SU-DHL-6 (cell line): ENCODE measurements at regions not wholly inside any gene's neighbourhood (a gene's known extent, or its start where the extent isn't known, plus 50 kb on each side); places are given as distances from the start of the nearest gene placed in this dataset.
"Not testable (repeated sequence)": the region's sequence is repeated elsewhere in the genome, so short reads cannot be mapped to it uniquely, and the experiment has no call there.

ENCODE experiments used
- H2AFZ ChIP-seq: fragments of 200-600 bp; sonication (generic); 2 replicates; pipeline ENCODE4 v1.6.1; 2014; ENCODE audit warnings: low read depth, mild to moderate bottlenecking, moderate library complexity, mixed read lengths, antibody characterized with exemption, low read length; ENCODE audit not compliant: severe bottlenecking
- H3F3A ChIP-seq: fragments of 200-600 bp; shearing (Covaris generic); 2 replicates; pipeline ENCODE4 v1.6.0; 2016; ENCODE audit warnings: antibody characterized with exemption, mild to moderate bottlenecking; ENCODE audit not compliant: insufficient read depth
- H3K27ac ChIP-seq: fragments of 200-600 bp; sonication (generic); 2 replicates; pipeline ENCODE4 v1.5.1; 2016; ENCODE audit warnings: low read depth, mild to moderate bottlenecking, low read length, moderate library complexity, mixed read lengths
- H3K27me3 ChIP-seq: fragments of 200-600 bp; sonication (generic), shearing (Covaris generic); 2 replicates; pipeline ENCODE4 v1.6.0; 2014; ENCODE audit warnings: mild to moderate bottlenecking, low read length
- H3K36me3 ChIP-seq: fragments of 200-600 bp; sonication (generic); 2 replicates; pipeline ENCODE4 v1.6.1; 2014; ENCODE audit warnings: mild to moderate bottlenecking, low read length, mixed read lengths
- H3K4me2 ChIP-seq: fragments of 300-600, 200-600 bp; shearing (Covaris generic), sonication (generic); 2 replicates; pipeline ENCODE4 v1.6.0; 2014; ENCODE audit warnings: low read length, low read depth, mild to moderate bottlenecking; ENCODE audit not compliant: poor library complexity, severe bottlenecking
- H3K4me3 ChIP-seq: fragments of 200-600 bp; sonication (generic); 2 replicates; pipeline ENCODE4 v1.5.1; 2014; ENCODE audit warnings: antibody characterized with exemption, low read length, mild to moderate bottlenecking, mixed read lengths; ENCODE audit not compliant: insufficient read depth, poor library complexity, severe bottlenecking
- H3K79me2 ChIP-seq: fragments of 200-600 bp; sonication (generic); 2 replicates; pipeline ENCODE4 v1.6.1; 2014; ENCODE audit warnings: mild to moderate bottlenecking, low read length, moderate library complexity; ENCODE audit not compliant: insufficient read depth
- H3K9ac ChIP-seq: fragments of 200-600 bp; sonication (generic); 2 replicates; pipeline ENCODE4 v1.7.0; 2014; ENCODE audit warnings: mild to moderate bottlenecking, low read length
- H3K9me2 ChIP-seq: fragments of 200-600 bp; sonication (generic); replicated peaks from 2 replicates; pipeline ENCODE4 v1.6.1; 2014; ENCODE audit warnings: low read length; ENCODE audit not compliant: insufficient read depth
- H3K9me3 ChIP-seq: fragments of 200-600 bp; sonication (generic); 2 replicates; pipeline ENCODE4 v1.6.1; 2014; ENCODE audit warnings: low read length, mixed read lengths; ENCODE audit not compliant: insufficient read depth
- H4K20me1 ChIP-seq: fragments of 200-600 bp; sonication (generic); 2 replicates; pipeline ENCODE4 v1.6.1; 2014; ENCODE audit warnings: low read depth, mild to moderate bottlenecking, antibody characterized with exemption, low read length, moderate library complexity, mixed read lengths
- EZH2phosphoT487 ChIP-seq: fragments of 200-600 bp; sonication (generic), shearing (Covaris generic); conservative IDR thresholded peaks from 2 replicates; pipeline ENCODE4 v1.6.1; 2018; ENCODE audit warnings: mild to moderate bottlenecking, antibody characterized with exemption, low read length, moderate library complexity, mixed read lengths
- TF ChIP-seq, protein P1 (sequence below): fragments of 200-600 bp; sonication (generic); IDR thresholded peaks from one replicate; pipeline ENCODE4 v1.5.1; 2017; ENCODE audit warnings: antibody characterized with exemption, mild to moderate bottlenecking, low read length, moderate library complexity; ENCODE audit not compliant: insufficient read depth, poor library complexity, severe bottlenecking

DNA sequence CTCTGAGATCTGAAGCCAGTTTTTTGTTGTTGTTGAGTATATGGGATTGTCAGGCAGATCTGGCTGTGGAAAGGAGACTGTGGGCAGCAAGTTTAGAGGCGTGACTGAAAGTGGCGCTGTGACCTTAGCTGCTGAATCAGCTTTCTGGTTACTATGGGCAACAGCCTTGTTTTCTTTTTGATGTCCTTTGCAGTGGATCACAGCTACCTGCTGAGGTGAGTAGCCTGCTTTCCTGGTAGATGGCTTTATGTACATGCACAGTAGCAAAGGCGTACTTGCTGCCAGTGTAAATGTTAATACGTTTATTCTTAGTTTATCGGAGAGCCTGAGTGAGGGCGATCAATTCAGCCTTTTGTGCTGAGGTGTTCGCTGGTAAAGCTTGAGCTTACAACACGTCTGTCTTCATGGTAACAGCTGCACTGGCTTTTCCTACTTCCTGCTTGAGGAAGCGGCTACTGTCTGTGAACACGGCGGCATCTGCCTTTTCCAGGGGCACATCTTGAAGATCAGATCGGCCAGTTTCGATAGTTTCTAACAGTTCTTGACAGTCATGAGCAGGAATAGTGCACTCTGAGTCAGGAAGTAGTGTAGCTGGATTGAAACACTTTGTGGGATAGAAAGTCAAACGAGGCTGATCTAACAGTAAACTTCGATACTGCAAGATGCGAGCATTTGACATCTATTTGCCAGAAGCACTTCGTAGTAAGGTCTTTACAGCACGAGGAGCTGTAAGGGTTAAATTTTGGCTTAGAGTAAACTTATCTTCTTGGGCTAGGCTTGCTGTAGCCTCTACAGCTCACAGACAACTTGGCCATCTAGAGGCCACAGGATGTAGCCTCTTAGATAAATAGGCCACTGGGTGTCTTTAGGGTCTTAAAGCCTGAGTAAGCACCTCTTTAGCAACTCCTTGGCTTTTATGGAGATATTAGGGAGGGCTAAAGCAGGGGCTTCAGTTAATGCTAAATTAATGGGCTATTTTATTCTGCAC is 161.1 kb upstream of the FRG2C start:
- H3K27ac ChIP-seq, H3K9ac ChIP-seq, H3K4me3 ChIP-seq, H2AFZ ChIP-seq, H3K4me2 ChIP-seq, H3F3A ChIP-seq, H3K36me3 ChIP-seq, H4K20me1 ChIP-seq, H3K27me3 ChIP-seq, H3K9me2 ChIP-seq, H3K9me3 ChIP-seq, H3K79me2 ChIP-seq: not testable (repeated sequence)

DNA sequence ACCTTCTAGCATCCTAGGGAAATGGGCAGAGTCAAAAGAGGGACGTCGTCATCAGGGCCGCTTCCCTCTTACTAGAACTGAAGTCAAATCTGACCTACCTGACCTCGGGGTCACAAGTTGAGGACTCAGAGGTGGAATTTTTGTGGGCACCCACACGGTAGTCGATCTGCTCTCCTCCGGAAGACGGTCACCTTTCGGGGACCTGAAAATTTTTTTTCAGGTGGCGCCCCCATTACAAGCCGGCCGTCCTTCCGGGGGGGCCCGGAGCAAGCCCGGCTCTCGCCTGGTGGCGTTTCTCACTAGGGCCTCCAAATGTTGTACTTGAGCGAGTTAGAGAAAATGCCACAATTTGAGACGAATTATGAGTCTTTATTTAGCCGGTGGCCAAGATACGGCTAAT is 157.5 kb upstream of the FRG2C start:
- Histone ChIP-seq H3K9me3 (no peaks in the 10 kb centered on the region), H4K20me1 (no peaks in the 10 kb centered on the region), H3K9ac (no peak overlapping the region), H3K4me3 (no peak overlapping the region), H3K27ac (no peak overlapping the region), H3K9me2 (no peaks in the 10 kb centered on the region), H3K4me2 (no peak overlapping the region), H3K79me2 (no peaks in the 10 kb centered on the region), H3K36me3 (no peaks in the 10 kb centered on the region), H3K27me3 (no peaks in the 10 kb centered on the region), H2AFZ (no peak overlapping the region), H3F3A (no peaks in the 10 kb centered on the region)
- TF ChIP-seq EZH2phosphoT487: no peak
- TF ChIP-seq, protein P1, sequence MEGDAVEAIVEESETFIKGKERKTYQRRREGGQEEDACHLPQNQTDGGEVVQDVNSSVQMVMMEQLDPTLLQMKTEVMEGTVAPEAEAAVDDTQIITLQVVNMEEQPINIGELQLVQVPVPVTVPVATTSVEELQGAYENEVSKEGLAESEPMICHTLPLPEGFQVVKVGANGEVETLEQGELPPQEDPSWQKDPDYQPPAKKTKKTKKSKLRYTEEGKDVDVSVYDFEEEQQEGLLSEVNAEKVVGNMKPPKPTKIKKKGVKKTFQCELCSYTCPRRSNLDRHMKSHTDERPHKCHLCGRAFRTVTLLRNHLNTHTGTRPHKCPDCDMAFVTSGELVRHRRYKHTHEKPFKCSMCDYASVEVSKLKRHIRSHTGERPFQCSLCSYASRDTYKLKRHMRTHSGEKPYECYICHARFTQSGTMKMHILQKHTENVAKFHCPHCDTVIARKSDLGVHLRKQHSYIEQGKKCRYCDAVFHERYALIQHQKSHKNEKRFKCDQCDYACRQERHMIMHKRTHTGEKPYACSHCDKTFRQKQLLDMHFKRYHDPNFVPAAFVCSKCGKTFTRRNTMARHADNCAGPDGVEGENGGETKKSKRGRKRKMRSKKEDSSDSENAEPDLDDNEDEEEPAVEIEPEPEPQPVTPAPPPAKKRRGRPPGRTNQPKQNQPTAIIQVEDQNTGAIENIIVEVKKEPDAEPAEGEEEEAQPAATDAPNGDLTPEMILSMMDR: no peak

DNA sequence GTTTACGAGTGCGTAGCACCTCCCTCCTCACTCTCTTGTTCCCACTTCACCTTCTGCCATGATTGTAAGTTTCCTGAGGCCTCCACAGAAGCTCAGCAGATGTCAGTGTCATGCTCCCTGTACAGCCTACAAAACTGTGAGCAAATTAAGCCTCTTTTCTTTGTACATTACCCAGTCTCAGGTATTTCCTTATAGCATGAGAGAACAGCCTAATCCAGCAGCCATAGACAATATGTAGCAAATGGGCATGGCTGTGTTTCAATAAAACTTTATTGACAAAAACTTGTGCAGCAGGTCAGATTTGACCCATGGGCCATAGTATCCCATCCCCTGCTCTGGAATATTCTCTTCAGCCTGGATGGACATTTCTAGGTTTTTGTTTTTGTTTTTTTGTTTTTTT is 156.2 kb upstream of the FRG2C start:
- not testable (repeated sequence) for H4K20me1 ChIP-seq, H2AFZ ChIP-seq, H3K4me3 ChIP-seq, H3K79me2 ChIP-seq, H3K9me3 ChIP-seq, H3K9me2 ChIP-seq, H3K9ac ChIP-seq, H3F3A ChIP-seq, H3K4me2 ChIP-seq, H3K27me3 ChIP-seq, H3K27ac ChIP-seq, H3K36me3 ChIP-seq

DNA sequence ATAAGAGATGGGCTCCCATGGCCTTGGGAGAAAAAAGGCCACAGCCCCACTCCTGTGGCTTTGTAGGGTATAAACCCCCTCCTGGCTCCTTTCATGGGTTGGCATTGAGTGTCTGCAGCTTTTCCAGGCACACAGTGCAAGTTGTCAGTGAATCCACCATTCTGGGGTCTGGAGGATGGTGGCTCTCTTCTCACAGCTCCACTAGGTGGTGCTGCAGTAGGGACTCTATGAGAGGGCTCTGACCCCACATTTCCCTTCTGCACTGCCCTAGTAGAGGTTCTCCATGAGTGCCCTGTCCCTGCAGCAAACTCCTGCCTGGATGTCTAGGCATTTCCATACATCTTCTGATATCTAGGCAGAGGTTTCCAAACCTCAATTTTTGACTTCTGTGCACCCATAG is 136.5 kb upstream of the FRG2C start:
- H3K9me3 ChIP-seq, H3K27me3 ChIP-seq, H2AFZ ChIP-seq, H3K79me2 ChIP-seq, H4K20me1 ChIP-seq, H3K4me3 ChIP-seq, H3K4me2 ChIP-seq, H3K9ac ChIP-seq, H3K27ac ChIP-seq, H3K9me2 ChIP-seq, H3F3A ChIP-seq, H3K36me3 ChIP-seq: not testable (repeated sequence)

DNA sequence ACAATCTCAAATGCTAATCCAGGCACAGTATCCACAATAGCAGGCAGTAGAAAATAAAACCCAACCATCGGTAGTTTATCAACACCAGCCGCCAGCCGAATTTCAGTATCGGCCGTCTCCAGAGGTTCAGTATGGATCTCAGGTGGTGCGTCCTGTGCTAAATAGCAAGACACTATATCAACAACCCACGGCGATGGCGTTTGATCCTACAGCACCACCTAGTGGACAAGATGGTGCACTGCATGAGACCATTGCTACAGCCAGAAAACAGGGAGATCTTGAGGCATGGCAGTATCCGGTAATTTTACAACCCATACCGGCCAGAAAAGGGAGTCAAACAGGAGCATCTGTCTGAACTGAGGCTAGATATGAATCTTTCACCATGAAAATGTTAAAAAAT is 112.0 kb upstream of the FRG2C start:
- not testable (repeated sequence) for H3K27me3 ChIP-seq, H3F3A ChIP-seq, H3K9me3 ChIP-seq, H3K36me3 ChIP-seq, H3K4me3 ChIP-seq, H3K9ac ChIP-seq, H3K79me2 ChIP-seq, H3K4me2 ChIP-seq, H3K9me2 ChIP-seq, H4K20me1 ChIP-seq, H3K27ac ChIP-seq, H2AFZ ChIP-seq

DNA sequence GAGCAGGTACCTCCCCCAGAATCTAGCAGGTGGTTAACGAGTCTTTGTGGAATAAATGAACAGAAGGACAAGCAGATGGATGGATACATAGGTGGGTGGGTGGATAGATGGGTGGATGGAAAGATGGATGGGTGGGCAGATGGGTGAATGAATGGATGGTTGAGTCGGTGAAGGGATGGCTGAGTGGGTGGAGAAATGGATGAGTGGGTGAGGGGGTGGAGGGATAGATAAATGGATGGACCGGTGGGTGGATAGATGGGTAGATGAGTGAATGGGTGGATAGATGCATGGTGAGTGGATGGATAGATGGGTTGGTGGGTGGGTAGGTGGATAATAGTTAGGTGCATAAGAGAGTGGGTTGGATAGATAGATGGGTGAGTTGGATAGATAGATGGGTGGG is 99.7 kb upstream of the FRG2C start:
- H3K36me3 ChIP-seq, H3K27me3 ChIP-seq, H3K79me2 ChIP-seq, H3K4me2 ChIP-seq, H3K9ac ChIP-seq, H4K20me1 ChIP-seq, H3K9me2 ChIP-seq, H3K27ac ChIP-seq, H3K4me3 ChIP-seq, H3F3A ChIP-seq, H3K9me3 ChIP-seq, H2AFZ ChIP-seq: not testable (repeated sequence)

DNA sequence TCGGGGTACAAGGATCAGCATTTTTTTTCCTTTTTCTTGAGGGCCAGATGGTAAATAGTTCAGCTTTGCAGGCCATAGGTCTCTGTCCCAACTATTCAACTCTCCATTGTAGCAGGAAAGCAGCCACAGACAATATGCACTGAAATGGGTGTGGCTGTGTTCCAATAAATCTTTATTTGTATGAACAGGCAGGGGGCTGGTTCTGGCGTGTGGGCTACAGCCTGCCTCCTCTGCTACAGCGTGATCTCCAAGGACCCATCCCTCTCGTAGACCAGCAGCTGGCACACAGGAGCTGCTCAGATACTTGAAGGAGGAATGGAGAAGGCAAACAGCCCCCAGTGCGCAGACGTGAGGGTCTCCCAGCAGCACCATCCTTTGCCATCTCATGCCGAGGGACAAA is 91.8 kb upstream of the FRG2C start:
- H3K9ac ChIP-seq, H3K79me2 ChIP-seq, H3K27ac ChIP-seq, H3K4me2 ChIP-seq, H3K27me3 ChIP-seq, H3K4me3 ChIP-seq, H3K36me3 ChIP-seq, H3F3A ChIP-seq, H3K9me3 ChIP-seq, H3K9me2 ChIP-seq, H2AFZ ChIP-seq, H4K20me1 ChIP-seq: not testable (repeated sequence)
